ENCODE measurements at regions not wholly inside any gene's neighbourhood (a gene's known extent, or its start where the extent isn't known, plus 50 kb on each side); places are given as distances from the start of the nearest gene placed in this dataset.

GRCh38 chr3:102747611-102748010, 312.8 kb downstream of the ZPLD1 start:
- no peak for DNase-seq (ENCODE audit: low read depth in 2 of 2)

GRCh38 chr3:102748646-102749045, 313.8 kb downstream of the ZPLD1 start:
- DNase-seq (ENCODE audit: low read depth in 2 of 2): no peak

GRCh38 chr3:102750322-102750721, 315.5 kb downstream of the ZPLD1 start:
- DNase-seq (ENCODE audit: low read depth in 2 of 2): no peak

- no peak for DNase-seq (ENCODE audit: low read depth in 2 of 2)
These were observed 319.1 kb downstream of the ZPLD1 start for GRCh38 chr3:102753901-102754300.

GRCh38 chr3:102756706-102757105, 321.9 kb downstream of the ZPLD1 start:
- DNase-seq (ENCODE audit: low read depth in 2 of 2): no peak

GRCh38 chr3:102757950-102758349, 323.1 kb downstream of the ZPLD1 start:
- DNase-seq (ENCODE audit: low read depth in 2 of 2): no peak

- DNase-seq (ENCODE audit: low read depth in 2 of 2): no peak
These were observed 327.0 kb downstream of the ZPLD1 start for GRCh38 chr3:102761766-102762165.

GRCh38 chr3:102790747-102791325, 356.0 kb downstream of the ZPLD1 start:
- no peak for DNase-seq (ENCODE audit: low read depth in 2 of 2)

GRCh38 chr3:102791641-102792589, 357.1 kb downstream of the ZPLD1 start:
- no peak for DNase-seq (ENCODE audit: low read depth in 2 of 2)

- DNase-seq (ENCODE audit: low read depth in 2 of 2): no peak
These were observed 362.0 kb downstream of the ZPLD1 start for GRCh38 chr3:102796804-102797203.

- DNase-seq (ENCODE audit: low read depth in 2 of 2): no peak
These were observed 368.1 kb downstream of the ZPLD1 start for GRCh38 chr3:102802819-102803420.

- no peak for DNase-seq (ENCODE audit: low read depth in 2 of 2)
These were observed 376.1 kb downstream of the ZPLD1 start for GRCh38 chr3:102810937-102811336.

- DNase-seq (ENCODE audit: low read depth in 2 of 2): no peak
These were observed 391.8 kb downstream of the ZPLD1 start for GRCh38 chr3:102826636-102827035.

- no peak for DNase-seq (ENCODE audit: low read depth in 2 of 2)
These were observed 392.6 kb downstream of the ZPLD1 start for GRCh38 chr3:102827386-102827785.

GRCh38 chr3:102830415-102830814, 395.6 kb downstream of the ZPLD1 start:
- DNase-seq (ENCODE audit: low read depth in 2 of 2): no peak

GRCh38 chr3:102841866-102842265, 407.1 kb downstream of the ZPLD1 start:
- no peak for DNase-seq (ENCODE audit: low read depth in 2 of 2)

GRCh38 chr3:102866845-102867244, 432.0 kb downstream of the ZPLD1 start:
- DNase-seq (ENCODE audit: low read depth in 2 of 2): no peak

GRCh38 chr3:102883515-102883914, 448.7 kb downstream of the ZPLD1 start:
- no peak for DNase-seq (ENCODE audit: low read depth in 2 of 2)

- DNase-seq (ENCODE audit: low read depth in 2 of 2): no peak
These were observed 450.5 kb downstream of the ZPLD1 start for GRCh38 chr3:102885289-102885688.

- DNase-seq (ENCODE audit: low read depth in 2 of 2): no peak
These were observed 452.6 kb downstream of the ZPLD1 start for GRCh38 chr3:102887431-102887830.

- no peak for DNase-seq (ENCODE audit: low read depth in 2 of 2)
These were observed 462.2 kb downstream of the ZPLD1 start for GRCh38 chr3:102896851-102897621.

GRCh38 chr3:102904629-102905028, 469.8 kb downstream of the ZPLD1 start:
- no peak for DNase-seq (ENCODE audit: low read depth in 2 of 2)
